Suprapubic skin (tissue), 4 donors: ENCODE measurements at regions not wholly inside any gene's neighbourhood (a gene's known extent, or its start where the extent isn't known, plus 50 kb on each side); places are given as distances from the start of the nearest gene placed in this dataset.

Experiments used
- DNase-seq, 2 donors: peaks; one replicate each; pipeline ENCODE4 v3.0.0-alpha.2; 2019; ENCODE audit warnings: low spot score in 2 of 2
- H3K27ac ChIP-seq: fragments of 200-600 bp; sonication (generic); one replicate; pipeline ENCODE4 v1.5.1; 2019
- H3K27me3 ChIP-seq: fragments of 200-600 bp; sonication (generic); one replicate; pipeline ENCODE4 v1.5.1; 2019
- H3K36me3 ChIP-seq: fragments of 200-600 bp; sonication (generic); one replicate; pipeline ENCODE4 v1.5.1; 2019
- H3K4me1 ChIP-seq: fragments of 200-600 bp; sonication (generic); one replicate; pipeline ENCODE4 v1.5.1; 2019
- H3K4me3 ChIP-seq: fragments of 200-600 bp; sonication (generic); one replicate; pipeline ENCODE4 v1.5.1; 2019; ENCODE audit warnings: mild to moderate bottlenecking
- H3K9me3 ChIP-seq: fragments of 200-600 bp; sonication (generic); one replicate; pipeline ENCODE4 v1.5.1; 2019
- CTCF ChIP-seq, 2 donors: fragments of 200-600 bp in 1 of 2; fragments of 450-650 bp in 1 of 2; sonication (generic) in 1 of 2; IDR thresholded peaks; one replicate each; pipeline ENCODE4 v1.5.1; 2016 to 2019; ENCODE audit warnings: antibody characterized with exemption in 2 of 2, mild to moderate bottlenecking in 1 of 2, moderate library complexity in 1 of 2
- EP300 ChIP-seq: sonication (generic); formaldehyde crosslinking; IDR thresholded peaks from one replicate; pipeline ENCODE4 v1.6.1; 2017; ENCODE audit warnings: antibody characterized with exemption
- POLR2A ChIP-seq, 2 donors: fragments of 450-650 bp; IDR thresholded peaks; one replicate each; pipeline ENCODE4 v1.6.1; 2017; ENCODE audit warnings: antibody characterized with exemption in 2 of 2, mild to moderate bottlenecking in 2 of 2, moderate library complexity in 2 of 2
- POLR2AphosphoS5 ChIP-seq, 3 donors: sonication (generic); formaldehyde crosslinking; IDR thresholded peaks; one replicate each; pipeline ENCODE4 v1.6.1; 2017; ENCODE audit warnings: antibody characterized with exemption in 3 of 3
- WGBS: methylation state at CpG from one replicate; pipeline ENCODE4 v1.1.5; 2018; 5-methylcytosine and 5-hydroxymethylcytosine counted together

- Histone ChIP-seq H3K27me3 (no peaks in the 10 kb centered on the region), H3K4me1 (no peaks in the 10 kb centered on the region), H3K36me3 (no peaks in the 10 kb centered on the region), H3K27ac (no peak overlapping the region), H3K9me3 (no peaks in the 10 kb centered on the region), H3K4me3 (no peak overlapping the region)
- DNase-seq, result no peak
- TF ChIP-seq POLR2AphosphoS5 (IDR thresholded peaks at IDR 0.05) (no peak), CTCF (IDR thresholded peaks at IDR 0.05) (no peak), EP300 (no peak), POLR2A (IDR thresholded peaks at IDR 0.05) (no peak)
- 91% methylated on average over 11 of the region's 24 CpGs for WGBS
Observed at GRCh38 chr22:48690583-48691317, 1136.9 kb downstream of the BRD1 start.

GRCh38 chr22:48689206-48689605, 1138.5 kb downstream of the BRD1 start:
- Histone ChIP-seq H3K27ac (no peak overlapping the region), H3K9me3 (no peaks in the 10 kb centered on the region), H3K27me3 (no peaks in the 10 kb centered on the region), H3K36me3 (no peaks in the 10 kb centered on the region), H3K4me1 (no peaks in the 10 kb centered on the region), H3K4me3 (no peak overlapping the region)
- DNase-seq, result no peak
- 75% methylated on average over 17 of the region's 18 CpGs for WGBS
- TF ChIP-seq EP300, result no peak

- Histone ChIP-seq H3K27me3 (no peaks in the 10 kb centered on the region), H3K4me3 (no peak overlapping the region), H3K36me3 (no peaks in the 10 kb centered on the region), H3K4me1 (no peaks in the 10 kb centered on the region), H3K9me3 (no peaks in the 10 kb centered on the region), H3K27ac (no peak overlapping the region)
- TF ChIP-seq POLR2AphosphoS5 (IDR thresholded peaks at IDR 0.05) (no peak), EP300 (no peak), CTCF (IDR thresholded peaks at IDR 0.05) (no peak), POLR2A (IDR thresholded peaks at IDR 0.05) (no peak)
- no peak for DNase-seq
- 82% methylated on average over 4 of the region's 4 CpGs for WGBS
Observed at GRCh38 chr22:48688366-48688765, 1139.3 kb downstream of the BRD1 start.

- DNase-seq, result no peak
Observed at GRCh38 chr22:48687606-48688005, 1140.1 kb downstream of the BRD1 start.

GRCh38 chr22:48686694-48687302, 1140.9 kb downstream of the BRD1 start:
- WGBS, result 93% methylated on average over 2 of the region's 2 CpGs
- DNase-seq, result no peak
- Histone ChIP-seq H3K4me3 (no peak overlapping the region), H3K4me1 (no peaks in the 10 kb centered on the region), H3K27me3 (no peaks in the 10 kb centered on the region), H3K9me3 (no peaks in the 10 kb centered on the region), H3K27ac (no peak overlapping the region), H3K36me3 (no peaks in the 10 kb centered on the region)
- no peak for TF ChIP-seq CTCF (IDR thresholded peaks at IDR 0.05)
- no peak for TF ChIP-seq POLR2AphosphoS5 (IDR thresholded peaks at IDR 0.05)
- TF ChIP-seq EP300, result no peak
- TF ChIP-seq POLR2A (IDR thresholded peaks at IDR 0.05), result no peak

More at GRCh38 chr22:48687606-48688005, 1140.1 kb downstream of the BRD1 start:
- Histone ChIP-seq H3K9me3 (no peaks in the 10 kb centered on the region), H3K27ac (no peak overlapping the region), H3K4me3 (no peak overlapping the region), H3K36me3 (no peaks in the 10 kb centered on the region), H3K27me3 (no peaks in the 10 kb centered on the region), H3K4me1 (no peaks in the 10 kb centered on the region)
- WGBS, result 57% methylated on average over 6 of the region's 6 CpGs
- TF ChIP-seq EP300 (no peak), POLR2AphosphoS5 (IDR thresholded peaks at IDR 0.05) (no peak), POLR2A (IDR thresholded peaks at IDR 0.05) (no peak), CTCF (IDR thresholded peaks at IDR 0.05) (no peak)
